HG03159 (cell line): ENCODE measurements at regions not wholly inside any gene's neighbourhood (a gene's known extent, or its start where the extent isn't known, plus 50 kb on each side); places are given as distances from the start of the nearest gene placed in this dataset.
A peak's percentile ranks its signal among the peaks of the same experiment; 100 is the strongest.

Experiments
- ATAC-seq: cut with Tn5 transposase; IDR thresholded peaks from one replicate; pipeline ENCODE4 v1.9.1; 2021; ENCODE audit warnings: mild to moderate bottlenecking, moderate library complexity; ENCODE audit not compliant: unreplicated experiment

DNA sequence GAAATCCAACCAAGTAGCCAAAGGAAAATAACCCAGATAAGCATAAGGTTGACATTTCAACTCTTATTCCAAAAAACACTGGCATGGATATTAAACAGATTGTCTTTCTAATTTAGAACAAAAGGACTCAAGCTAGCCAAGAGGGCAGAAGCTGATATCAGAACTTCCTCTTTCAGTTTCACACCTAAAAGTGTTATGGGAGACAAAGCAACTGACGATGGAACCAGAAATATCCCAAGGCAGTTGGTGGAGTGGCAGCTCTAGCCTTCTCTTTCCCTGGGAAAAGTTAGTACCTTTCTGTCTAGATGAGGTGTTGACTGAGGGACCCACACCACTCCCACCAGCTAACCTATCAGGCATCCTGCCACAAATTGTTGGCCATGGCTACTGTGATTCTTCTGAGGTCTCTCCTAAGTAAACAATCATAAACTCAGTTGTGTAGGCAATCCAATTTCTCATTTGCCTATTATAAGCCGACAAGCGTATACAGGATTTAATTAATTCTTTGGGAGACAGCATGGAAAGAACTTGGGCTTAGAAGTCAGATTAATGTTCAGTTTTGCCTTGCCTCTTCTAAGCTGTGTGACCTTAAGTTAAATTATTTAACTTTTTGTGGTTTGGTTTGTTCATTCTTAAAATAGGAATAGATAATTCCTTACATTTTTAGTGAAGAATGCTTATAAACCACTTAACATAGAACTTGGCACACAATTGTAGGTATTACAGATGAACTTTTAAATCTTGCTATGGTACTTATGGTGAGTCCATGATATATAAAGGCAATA lies 110.9 kb upstream of the ADAMTSL1 start:
- ATAC-seq = peak; percentile 67

DNA sequence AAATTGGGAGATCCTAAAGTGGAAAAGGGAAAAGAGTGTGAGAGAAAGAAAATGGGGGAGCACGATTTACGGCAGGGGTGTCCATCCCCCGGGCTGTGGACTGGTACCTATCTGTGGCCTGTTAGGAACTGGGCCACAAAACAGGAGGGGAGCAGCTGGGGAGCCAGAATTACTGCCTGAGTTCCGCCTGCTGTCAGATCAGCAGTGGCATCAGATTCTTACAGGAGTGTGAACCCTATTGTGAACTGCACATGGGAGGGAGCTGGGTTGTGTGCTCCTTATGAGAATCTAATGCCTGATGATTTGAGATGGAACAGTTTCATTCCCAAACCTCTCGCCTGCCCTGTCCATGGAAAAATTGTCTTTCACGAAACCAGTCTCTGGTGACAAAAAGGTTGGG lies 108.3 kb upstream of the ADAMTSL1 start:
- ATAC-seq = no peak

GRCh38 chr9:18366184-18366583 lies 107.8 kb upstream of the ADAMTSL1 start:
- peak; percentile 76 for ATAC-seq

GRCh38 chr9:18368206-18368605 lies 105.7 kb upstream of the ADAMTSL1 start:
- ATAC-seq = no peak

GRCh38 chr9:18371141-18371540 lies 102.8 kb upstream of the ADAMTSL1 start:
- ATAC-seq = no peak

GRCh38 chr9:18371621-18372020 lies 102.3 kb upstream of the ADAMTSL1 start:
- ATAC-seq = no peak

DNA sequence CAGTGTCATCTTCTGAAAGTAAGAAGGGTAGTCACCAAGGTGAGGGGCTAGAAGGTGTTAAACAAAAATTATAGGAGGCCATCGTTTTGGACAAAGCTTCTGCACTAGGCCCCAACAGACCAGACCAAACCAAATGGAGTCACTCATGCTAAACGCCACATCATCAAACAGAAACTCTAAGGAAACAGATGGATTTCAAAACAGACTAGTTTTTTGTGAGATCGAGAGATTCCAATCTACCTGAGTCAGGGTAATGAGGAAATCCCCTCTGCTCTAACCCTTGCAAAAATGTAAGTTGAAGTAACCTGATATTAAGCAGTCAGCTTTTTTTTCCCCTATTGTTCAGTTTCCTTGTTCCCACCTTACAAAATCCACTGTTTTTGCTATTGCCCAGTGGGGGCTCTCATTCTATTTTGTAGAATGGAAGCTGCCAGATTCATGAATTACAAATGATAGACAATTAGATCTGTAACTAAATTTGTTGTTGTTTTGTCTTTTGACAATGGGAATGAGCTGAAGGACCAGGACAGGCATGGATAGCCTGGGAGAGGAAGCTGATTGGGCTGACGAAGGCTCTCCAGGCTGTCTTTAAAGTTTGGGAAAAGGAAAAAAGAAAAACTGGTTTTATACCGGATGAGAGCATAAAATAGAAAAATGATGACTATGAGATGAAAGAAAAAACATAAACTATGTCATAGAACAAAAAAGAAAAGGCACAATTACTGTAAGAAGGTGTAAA lies 94.7 kb upstream of the ADAMTSL1 start:
- no peak for ATAC-seq

DNA sequence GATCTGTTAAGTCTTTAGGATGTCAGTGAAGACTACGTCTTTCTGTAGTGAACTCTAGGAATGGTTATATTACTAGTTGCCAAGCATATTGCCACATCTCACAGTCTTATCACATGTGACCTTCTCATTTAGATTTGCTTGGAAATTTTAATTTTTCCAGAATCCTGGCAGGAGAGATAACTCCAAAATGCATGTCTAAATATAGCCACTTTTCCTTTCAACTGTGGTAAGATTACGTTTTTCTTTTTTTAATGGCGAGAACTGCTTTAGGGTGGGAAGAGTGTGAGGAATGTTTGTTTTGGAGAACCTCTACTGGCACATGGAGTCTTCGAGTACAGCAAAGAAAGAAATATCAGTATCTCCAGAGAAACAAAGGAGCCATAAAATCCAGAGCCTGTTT lies 91.7 kb upstream of the ADAMTSL1 start:
- no peak for ATAC-seq

DNA sequence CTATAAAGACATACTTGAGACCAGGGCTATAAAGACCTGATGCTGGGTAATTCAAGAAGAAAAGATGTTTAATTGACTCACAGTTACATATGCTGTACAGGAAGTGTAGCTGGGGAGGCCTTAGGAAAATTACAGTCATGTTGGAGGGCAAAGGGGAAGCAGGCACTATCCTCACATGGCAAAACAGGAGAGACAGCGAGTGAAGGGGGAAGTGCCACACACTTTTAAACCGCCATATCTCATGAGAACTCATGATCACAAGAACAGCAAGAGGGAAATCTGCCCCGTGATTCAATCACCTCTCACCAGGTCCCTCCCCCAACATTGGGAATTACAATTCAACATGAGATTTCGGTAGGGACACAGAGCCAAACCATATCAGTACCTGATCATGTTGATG lies 89.9 kb upstream of the ADAMTSL1 start:
- ATAC-seq = no peak

- ATAC-seq = no peak
These were observed 88.1 kb upstream of the ADAMTSL1 start for GRCh38 chr9:18385696-18386490.

DNA sequence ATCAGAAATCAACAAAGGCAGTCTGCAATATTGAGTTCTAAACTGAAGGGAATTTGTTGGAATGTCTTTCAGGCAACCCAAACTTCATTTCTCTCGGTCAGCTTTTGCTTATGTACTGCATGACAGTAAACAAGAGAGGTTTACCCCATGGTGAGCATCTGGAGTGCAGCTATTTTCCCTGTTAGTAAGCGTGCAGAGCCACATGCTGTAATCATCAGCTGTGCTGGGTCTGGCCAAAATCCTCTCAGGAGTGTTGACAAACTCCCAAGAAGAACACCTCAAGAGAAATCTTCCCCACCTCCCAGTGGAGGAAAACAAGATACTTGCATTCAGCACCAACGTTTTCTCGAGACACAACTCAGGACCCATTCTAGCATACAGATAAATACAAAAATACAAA lies 83.6 kb upstream of the ADAMTSL1 start:
- no peak for ATAC-seq

DNA sequence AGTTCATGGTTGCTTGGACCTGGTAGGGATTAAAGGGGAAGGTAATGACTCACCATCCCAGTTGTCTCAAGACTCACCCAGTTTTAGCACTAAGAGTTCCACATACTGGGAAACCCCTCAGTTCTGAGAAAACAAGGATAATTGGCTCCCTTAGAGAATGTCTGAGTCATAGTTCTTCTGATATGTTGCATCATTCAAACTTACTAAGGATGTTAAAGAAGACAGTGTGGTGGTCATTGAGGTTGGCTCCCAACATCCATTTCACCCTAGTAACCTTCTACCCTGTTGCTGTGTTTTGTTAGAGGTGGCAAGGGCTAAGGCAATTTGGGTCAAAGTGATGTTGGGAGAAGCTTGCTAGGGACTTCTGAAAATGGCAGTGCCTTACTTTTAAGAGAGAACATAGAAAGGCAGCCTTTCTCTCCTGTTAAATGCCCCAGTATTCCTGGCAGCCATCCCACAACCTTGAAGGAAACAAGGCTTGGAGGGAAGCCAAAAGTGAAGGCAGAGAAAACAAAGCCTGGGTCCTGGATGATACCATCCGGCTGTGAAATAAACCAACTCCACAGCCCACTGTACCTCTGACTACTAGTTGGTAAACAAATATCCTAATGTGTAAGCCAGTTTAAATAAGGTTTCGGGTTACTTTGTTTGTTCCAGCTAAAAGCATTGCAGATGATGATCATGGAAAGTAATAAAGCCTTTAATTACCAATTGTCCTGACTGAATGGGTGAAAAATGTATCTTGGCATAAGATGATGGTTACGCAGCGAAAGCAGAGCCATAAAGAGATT lies 80.4 kb upstream of the ADAMTSL1 start:
- ATAC-seq = no peak

DNA sequence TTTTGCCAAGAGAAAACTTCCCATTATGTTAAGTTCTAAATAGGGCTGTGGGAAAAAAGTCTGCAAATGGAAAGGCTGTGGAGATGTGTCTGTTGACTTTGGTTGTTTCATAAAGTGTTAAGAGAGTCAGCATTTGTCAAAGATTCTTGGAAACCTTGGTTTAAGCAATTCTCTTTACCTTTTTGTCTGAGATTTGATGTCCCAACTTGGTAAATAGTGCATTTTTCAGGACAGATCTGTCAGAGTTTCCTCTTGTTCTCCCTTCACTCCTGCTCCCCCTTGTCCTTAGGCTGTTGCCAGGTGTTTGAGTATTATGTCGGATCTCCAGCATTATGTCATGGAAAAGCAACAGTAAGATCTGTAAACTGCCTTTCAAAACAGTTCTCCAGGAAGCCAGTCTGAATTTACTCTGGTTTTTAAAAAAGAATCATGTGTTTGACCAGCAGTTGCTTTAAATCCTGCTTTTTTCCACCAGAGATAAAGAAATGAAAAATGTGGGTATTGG lies 79.1 kb upstream of the ADAMTSL1 start:
- no peak for ATAC-seq

- ATAC-seq = no peak
These were observed 77.7 kb upstream of the ADAMTSL1 start for GRCh38 chr9:18396102-18396728.

- no peak for ATAC-seq
These were observed 76.9 kb upstream of the ADAMTSL1 start for GRCh38 chr9:18397076-18397475.

- ATAC-seq = no peak
These were observed 75.9 kb upstream of the ADAMTSL1 start for GRCh38 chr9:18398038-18398437.

GRCh38 chr9:18404434-18405029 lies 69.4 kb upstream of the ADAMTSL1 start:
- ATAC-seq = no peak

DNA sequence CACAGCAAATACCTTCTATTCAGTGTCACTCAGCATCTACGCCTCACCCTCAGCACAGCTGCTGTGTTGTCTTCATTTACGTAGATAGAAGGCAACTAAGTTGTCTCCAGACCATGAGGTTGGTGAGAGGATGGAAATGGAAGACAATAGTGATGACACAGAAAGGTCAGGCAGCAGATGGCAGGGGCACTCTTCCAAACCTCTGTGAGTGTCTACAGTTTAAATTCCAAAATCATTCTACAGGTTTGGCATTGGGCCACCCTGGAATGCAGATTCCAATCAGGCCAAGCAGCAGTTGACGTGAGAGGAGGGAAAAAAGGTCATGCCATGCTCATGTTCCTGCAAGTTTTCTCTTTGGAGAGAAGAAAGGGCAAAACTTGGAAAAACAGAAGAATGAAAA lies 68.7 kb upstream of the ADAMTSL1 start:
- ATAC-seq = no peak

DNA sequence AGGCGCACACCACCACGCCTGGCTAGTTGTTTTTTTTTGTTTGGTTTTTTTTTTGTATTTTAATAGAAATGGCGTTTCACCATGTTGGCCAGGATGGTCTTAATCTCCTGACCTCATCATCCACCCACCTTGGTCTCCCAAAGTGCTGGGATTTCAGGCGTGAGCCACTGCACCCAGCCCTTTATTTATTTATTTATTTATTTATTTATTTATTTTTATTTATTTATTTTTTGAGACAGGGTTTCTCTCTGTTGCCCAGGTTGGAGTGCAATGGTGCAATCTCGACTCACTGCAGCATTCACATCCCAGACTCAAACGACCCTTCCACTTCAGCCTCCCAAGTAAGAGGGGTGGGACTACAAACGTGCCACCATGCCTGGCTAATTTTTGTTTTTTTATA lies 63.0 kb upstream of the ADAMTSL1 start:
- ATAC-seq = no peak

GRCh38 chr9:18421391-18421790 lies 52.6 kb upstream of the ADAMTSL1 start:
- no peak for ATAC-seq
